Mesothelial cell of epicardium (in vitro differentiated cells): ENCODE measurements at regions not wholly inside any gene's neighbourhood (a gene's known extent, or its start where the extent isn't known, plus 50 kb on each side); places are given as distances from the start of the nearest gene placed in this dataset.
"Not testable (repeated sequence)": the region's sequence is repeated elsewhere in the genome, so short reads cannot be mapped to it uniquely, and the experiment has no call there.

Experiments
- DNase-seq, 2 experiments: peaks; one replicate each; pipeline ENCODE4 v3.0.0; 2021; ENCODE audit warnings: low spot score in 2 of 2; ENCODE audit not compliant: unreplicated experiment in 2 of 2
- H3K27ac Mint-ChIP-seq: 2 replicates; pipeline ENCODE4 v1.8.0; 2021; ENCODE audit warnings: mixed read lengths
- H3K27me3 Mint-ChIP-seq: 2 replicates; pipeline ENCODE4 v1.8.0; 2021; ENCODE audit warnings: low read depth, mixed read lengths
- H3K36me3 Mint-ChIP-seq: 2 replicates; pipeline ENCODE4 v1.8.0; 2021; ENCODE audit warnings: mixed read lengths
- H3K4me1 Mint-ChIP-seq: 2 replicates; pipeline ENCODE4 v1.8.0; 2021; ENCODE audit warnings: mixed read lengths
- H3K4me3 Mint-ChIP-seq: 2 replicates; pipeline ENCODE4 v1.8.0; 2021; ENCODE audit warnings: mild to moderate bottlenecking, moderate library complexity, mixed read lengths
- H3K9me3 Mint-ChIP-seq: 2 replicates; pipeline ENCODE4 v1.8.0; 2021; ENCODE audit warnings: mixed read lengths
- CTCF ChIP-seq: fragments of 200-600 bp; sonication (generic); IDR thresholded peaks from one replicate; pipeline ENCODE4 v1.5.0; 2021; ENCODE audit warnings: antibody characterized with exemption; ENCODE audit not compliant: unreplicated experiment

GRCh38 chr16:88208112-88208511 is 174.6 kb upstream of the ZNF469 start:
- Mint-ChIP-seq H3K4me3 (no peak overlapping the region), H3K27ac (no peak overlapping the region), H3K9me3 (peaks cover 6% of the 10 kb centered on the region), H3K4me1 (no peaks in the 10 kb centered on the region), H3K36me3 (no peaks in the 10 kb centered on the region), H3K27me3 (no peaks in the 10 kb centered on the region)
- DNase-seq = no peak
- TF ChIP-seq CTCF = no peak

GRCh38 chr16:88208776-88209175 is 174.0 kb upstream of the ZNF469 start:
- H3K27ac Mint-ChIP-seq, DNase-seq, H3K4me1 Mint-ChIP-seq, H3K36me3 Mint-ChIP-seq, H3K4me3 Mint-ChIP-seq, H3K9me3 Mint-ChIP-seq, H3K27me3 Mint-ChIP-seq: not testable (repeated sequence)

- H3K27me3 Mint-ChIP-seq, H3K36me3 Mint-ChIP-seq, H3K9me3 Mint-ChIP-seq, H3K4me1 Mint-ChIP-seq, H3K4me3 Mint-ChIP-seq, DNase-seq, H3K27ac Mint-ChIP-seq: not testable (repeated sequence)
Observed at GRCh38 chr16:88209579-88209978, 173.2 kb upstream of the ZNF469 start.

- not testable (repeated sequence) for H3K27ac Mint-ChIP-seq, H3K4me3 Mint-ChIP-seq, H3K4me1 Mint-ChIP-seq, DNase-seq, H3K36me3 Mint-ChIP-seq, H3K27me3 Mint-ChIP-seq
- peaks cover 13% of the 10 kb centered on the region for H3K9me3 Mint-ChIP-seq
Observed at GRCh38 chr16:88213937-88214336, 168.8 kb upstream of the ZNF469 start.

- not testable (repeated sequence) for DNase-seq, H3K36me3 Mint-ChIP-seq, H3K27me3 Mint-ChIP-seq, H3K9me3 Mint-ChIP-seq, H3K4me3 Mint-ChIP-seq
- Mint-ChIP-seq H3K27ac (peak overlapping the region; percentile 11), H3K4me1 (peaks cover 18% of the 10 kb centered on the region)
Observed at GRCh38 chr16:88221001-88221761, 161.6 kb upstream of the ZNF469 start.

GRCh38 chr16:88223696-88224095 is 159.1 kb upstream of the ZNF469 start:
- not testable (repeated sequence) for DNase-seq, H3K4me3 Mint-ChIP-seq, H3K9me3 Mint-ChIP-seq, H3K36me3 Mint-ChIP-seq, H3K27me3 Mint-ChIP-seq
- H3K4me1 Mint-ChIP-seq = peaks cover 28% of the 10 kb centered on the region
- peak overlapping the region; percentile 66 for H3K27ac Mint-ChIP-seq

- H3K36me3 Mint-ChIP-seq, H3K4me3 Mint-ChIP-seq, H3K9me3 Mint-ChIP-seq, H3K27me3 Mint-ChIP-seq, DNase-seq: not testable (repeated sequence)
- Mint-ChIP-seq H3K27ac (peak overlapping the region; percentile 66), H3K4me1 (peaks cover 30% of the 10 kb centered on the region)
Observed at GRCh38 chr16:88224131-88224898, 158.4 kb upstream of the ZNF469 start.

- not testable (repeated sequence) for H3K9me3 Mint-ChIP-seq, H3K36me3 Mint-ChIP-seq, DNase-seq, H3K4me3 Mint-ChIP-seq, H3K27me3 Mint-ChIP-seq, H3K27ac Mint-ChIP-seq
- peaks cover 30% of the 10 kb centered on the region for H3K4me1 Mint-ChIP-seq
Observed at GRCh38 chr16:88225640-88226230, 157.0 kb upstream of the ZNF469 start.

GRCh38 chr16:88226302-88226701 is 156.5 kb upstream of the ZNF469 start:
- not testable (repeated sequence) for H3K27ac Mint-ChIP-seq
- peaks cover 26% of the 10 kb centered on the region for H3K4me1 Mint-ChIP-seq

GRCh38 chr16:88227026-88227721 is 155.6 kb upstream of the ZNF469 start:
- H3K4me3 Mint-ChIP-seq, H3K27ac Mint-ChIP-seq, H3K36me3 Mint-ChIP-seq, DNase-seq, H3K9me3 Mint-ChIP-seq, H3K27me3 Mint-ChIP-seq: not testable (repeated sequence)
- peaks cover 27% of the 10 kb centered on the region for H3K4me1 Mint-ChIP-seq

More at GRCh38 chr16:88226302-88226701, 156.5 kb upstream of the ZNF469 start:
- DNase-seq, H3K36me3 Mint-ChIP-seq, H3K9me3 Mint-ChIP-seq, H3K27me3 Mint-ChIP-seq, H3K4me3 Mint-ChIP-seq: not testable (repeated sequence)

GRCh38 chr16:88227722-88228482 is 154.9 kb upstream of the ZNF469 start:
- peaks cover 27% of the 10 kb centered on the region for H3K4me1 Mint-ChIP-seq
- not testable (repeated sequence) for H3K27ac Mint-ChIP-seq, H3K27me3 Mint-ChIP-seq, H3K36me3 Mint-ChIP-seq, H3K4me3 Mint-ChIP-seq, H3K9me3 Mint-ChIP-seq, DNase-seq

- H3K9me3 Mint-ChIP-seq, DNase-seq, H3K36me3 Mint-ChIP-seq, H3K4me3 Mint-ChIP-seq, H3K27me3 Mint-ChIP-seq: not testable (repeated sequence)
- Mint-ChIP-seq H3K27ac (peak overlapping the region; percentile 73), H3K4me1 (peaks cover 25% of the 10 kb centered on the region)
Observed at GRCh38 chr16:88228751-88229150, 154.0 kb upstream of the ZNF469 start.
